H9 (cell line): ENCODE measurements at regions not wholly inside any gene's neighbourhood (a gene's known extent, or its start where the extent isn't known, plus 50 kb on each side); places are given as distances from the start of the nearest gene placed in this dataset.

Experiments used
- DNase-seq: peaks from one replicate; pipeline ENCODE4 v3.0.0-alpha.2; 2017
- H2AFZ ChIP-seq: one replicate; pipeline ENCODE4 v1.6.1; 2013; ENCODE audit warnings: mild to moderate bottlenecking, low read length, control low read depth, moderate library complexity
- H2AK5ac ChIP-seq: 2 replicates; pipeline ENCODE4 v1.6.1; 2013; ENCODE audit warnings: low read length, control low read depth, mixed read lengths; ENCODE audit not compliant: insufficient read length
- H2BK120ac ChIP-seq: one replicate; pipeline ENCODE4 v1.6.1; 2013; ENCODE audit warnings: low read depth, mild to moderate bottlenecking, low read length, control low read depth, inconsistent platforms; ENCODE audit not compliant: poor library complexity, severe bottlenecking
- H2BK12ac ChIP-seq: 2 replicates; pipeline ENCODE4 v1.6.1; 2013; ENCODE audit warnings: low read length, control low read depth, mixed read lengths, low read depth; ENCODE audit not compliant: insufficient read length
- H2BK15ac ChIP-seq: 2 replicates; pipeline ENCODE4 v1.6.1; 2013; ENCODE audit warnings: low read depth, low read length, control low read depth
- H2BK20ac ChIP-seq: one replicate; pipeline ENCODE4 v1.6.1; 2013; ENCODE audit warnings: low read depth, mild to moderate bottlenecking, low read length, control low read depth, inconsistent platforms; ENCODE audit not compliant: poor library complexity, severe bottlenecking
- H2BK5ac ChIP-seq: 2 replicates; pipeline ENCODE4 v1.6.1; 2013; ENCODE audit warnings: low read length, control low read depth, mixed read lengths; ENCODE audit not compliant: insufficient read length
- H3K14ac ChIP-seq: 2 replicates; pipeline ENCODE4 v1.6.1; 2013; ENCODE audit warnings: low read length, control low read depth; ENCODE audit not compliant: insufficient read depth
- H3K18ac ChIP-seq: 2 replicates; pipeline ENCODE4 v1.6.1; 2013; ENCODE audit warnings: low read depth, mild to moderate bottlenecking, mixed read lengths, low read length, control low read depth; ENCODE audit not compliant: insufficient read length
- H3K23ac ChIP-seq: 2 replicates; pipeline ENCODE4 v1.6.1; 2013; ENCODE audit warnings: low read length, control low read depth, mixed read lengths, low read depth; ENCODE audit not compliant: insufficient read length
- H3K23me2 ChIP-seq: 2 replicates; pipeline ENCODE4 v1.6.1; 2013; ENCODE audit warnings: low read depth, mild to moderate bottlenecking, mixed read lengths, low read length, control low read depth; ENCODE audit not compliant: insufficient read length, poor library complexity, severe bottlenecking
- H3K27ac ChIP-seq: 2 replicates; pipeline ENCODE4 v1.5.1; 2013; ENCODE audit warnings: low read length, control low read depth, mixed read lengths, low read depth; ENCODE audit not compliant: insufficient read length
- H3K27me3 ChIP-seq: 2 replicates; pipeline ENCODE4 v1.6.1; 2013; ENCODE audit warnings: low read length, control low read depth, inconsistent platforms; ENCODE audit not compliant: insufficient read depth
- H3K4ac ChIP-seq: 2 replicates; pipeline ENCODE4 v1.6.1; 2013; ENCODE audit warnings: low read depth, mild to moderate bottlenecking, control low read depth, inconsistent platforms, low read length, moderate library complexity
- H3K4me1 ChIP-seq: 2 replicates; pipeline ENCODE4 v1.6.1; 2013; ENCODE audit warnings: low read length, control low read depth, inconsistent platforms; ENCODE audit not compliant: insufficient read depth
- H3K4me2 ChIP-seq: 2 replicates; pipeline ENCODE4 v1.6.1; 2013; ENCODE audit warnings: low read length, control low read depth, mixed read lengths; ENCODE audit not compliant: insufficient read length, insufficient read depth
- H3K56ac ChIP-seq: 2 replicates; pipeline ENCODE4 v1.6.1; 2013; ENCODE audit warnings: low read depth, mild to moderate bottlenecking, mixed read lengths, low read length, control low read depth; ENCODE audit not compliant: insufficient read length
- H3K79me1 ChIP-seq: 2 replicates; pipeline ENCODE4 v1.6.1; 2013; ENCODE audit warnings: low read depth, mild to moderate bottlenecking, moderate library complexity, low read length, control low read depth, inconsistent platforms; ENCODE audit not compliant: insufficient read depth, poor library complexity, severe bottlenecking
- H3K79me2 ChIP-seq: 2 replicates; pipeline ENCODE4 v1.6.1; 2013; ENCODE audit warnings: low read length, control low read depth, inconsistent platforms; ENCODE audit not compliant: insufficient read depth
- H3K9ac ChIP-seq: 2 replicates; pipeline ENCODE4 v1.6.1; 2013; ENCODE audit warnings: low read length, control low read depth, mixed read lengths; ENCODE audit not compliant: insufficient read length; ENCODE audit errors: extremely low read depth
- H3K9me3 ChIP-seq: one replicate; pipeline ENCODE4 v1.6.1; 2013; ENCODE audit warnings: low read depth, low read length, inconsistent platforms; ENCODE audit not compliant: control insufficient read depth
- H3T11ph ChIP-seq: one replicate; pipeline ENCODE4 v1.6.1; 2013; ENCODE audit warnings: mild to moderate bottlenecking, low read length, control low read depth, inconsistent platforms
- H4K20me1 ChIP-seq: one replicate; pipeline ENCODE4 v1.6.1; 2013; ENCODE audit not compliant: control insufficient read depth, insufficient read length, insufficient read depth
- H4K5ac ChIP-seq: 2 replicates; pipeline ENCODE4 v1.6.1; 2013; ENCODE audit warnings: low read depth, mild to moderate bottlenecking, mixed read lengths, low read length, control low read depth; ENCODE audit not compliant: insufficient read length
- H4K8ac ChIP-seq: replicated peaks from 2 replicates; pipeline ENCODE4 v1.6.1; 2013; ENCODE audit warnings: low read length, control low read depth, mixed read lengths, low read depth; ENCODE audit not compliant: insufficient read length
- H4K91ac ChIP-seq: 2 replicates; pipeline ENCODE4 v1.6.1; 2013; ENCODE audit warnings: low read depth, mild to moderate bottlenecking, moderate library complexity, mixed read lengths, low read length, control low read depth; ENCODE audit not compliant: insufficient read length
- H3K27ac Mint-ChIP-seq, 3 experiments: 2 replicates in 2 of 3; 3 replicates in 1 of 3; pipeline ENCODE4 v1.8.0; 2020 to 2021; ENCODE audit warnings: mixed read lengths in 3 of 3, mild to moderate bottlenecking in 1 of 3, moderate library complexity in 1 of 3
- H3K27me3 Mint-ChIP-seq: 2 replicates; pipeline ENCODE4 v1.8.0; 2021; ENCODE audit warnings: low read depth, mild to moderate bottlenecking, moderate library complexity, mixed read lengths
- H3K36me3 Mint-ChIP-seq, 3 experiments: 2 replicates in 2 of 3; 3 replicates in 1 of 3; pipeline ENCODE4 v1.8.0; 2020 to 2021; ENCODE audit warnings: low read depth in 3 of 3, mixed read lengths in 3 of 3; ENCODE audit not compliant: insufficient read depth in 1 of 3
- H3K4me1 Mint-ChIP-seq, 2 experiments: 2 replicates each; pipeline ENCODE4 v1.8.0; 2020; ENCODE audit warnings: mixed read lengths in 2 of 2
- H3K4me3 Mint-ChIP-seq, 2 experiments: 2 replicates in 1 of 2; 3 replicates in 1 of 2; pipeline ENCODE4 v1.8.0; 2020 to 2021; ENCODE audit warnings: mild to moderate bottlenecking in 2 of 2, mixed read lengths in 2 of 2, moderate library complexity in 1 of 2
- H3K9me3 Mint-ChIP-seq, 2 experiments: 2 replicates in 1 of 2; 3 replicates in 1 of 2; pipeline ENCODE4 v1.8.0; 2020; ENCODE audit warnings: mild to moderate bottlenecking in 2 of 2, mixed read lengths in 2 of 2, moderate library complexity in 1 of 2
- CTCF ChIP-seq: fragments of 200-600 bp; sonication (generic); conservative IDR thresholded peaks from 3 replicates; pipeline ENCODE4 v1.8.0; 2021; ENCODE audit warnings: antibody characterized with exemption, mild to moderate bottlenecking

- Mint-ChIP-seq H3K36me3 (peaks cover 0 to 1% (median 1%) of the 10 kb centered on the region in 3 experiments; a peak in 1 of 7 replicates), H3K9me3 (no peaks in the 10 kb centered on the region; a peak in 3 of 5 replicates), H3K27ac (no peak overlapping the region), H3K4me1 (peaks cover 22% of the 10 kb centered on the region in 2 experiments), H3K27me3 (no peaks in the 10 kb centered on the region), H3K4me3 (no peak overlapping the region)
- no peak overlapping the region for H4K8ac ChIP-seq
- H3K27me3 ChIP-seq, result no peaks in the 10 kb centered on the region
- H4K5ac ChIP-seq, result no peak overlapping the region
- no peak overlapping the region for H2BK20ac ChIP-seq
- H4K20me1 ChIP-seq, result no peaks in the 10 kb centered on the region
- no peak overlapping the region for H3T11ph ChIP-seq
- H3K56ac ChIP-seq, result no peak overlapping the region
- no peak overlapping the region for H2AFZ ChIP-seq
- no peak overlapping the region for H3K9ac ChIP-seq
- no peak overlapping the region for H3K14ac ChIP-seq
- TF ChIP-seq CTCF, result no peak
- H3K27ac ChIP-seq, result no peak overlapping the region
- no peak overlapping the region for H3K18ac ChIP-seq
- H3K4ac ChIP-seq, result no peak overlapping the region
- no peak overlapping the region for H2BK5ac ChIP-seq
- H3K4me2 ChIP-seq, result no peak overlapping the region
- H2BK15ac ChIP-seq, result no peak overlapping the region
- DNase-seq, result no peak
- no peaks in the 10 kb centered on the region for H3K23me2 ChIP-seq
- H3K9me3 ChIP-seq, result no peaks in the 10 kb centered on the region
- H3K4me1 ChIP-seq, result peaks cover 2% of the 10 kb centered on the region; the same call in 1 of the 2 replicates
- no peak overlapping the region for H2BK12ac ChIP-seq
- no peak overlapping the region for H3K23ac ChIP-seq
- H2AK5ac ChIP-seq, result no peak overlapping the region
- H2BK120ac ChIP-seq, result no peak overlapping the region
- H3K79me1 ChIP-seq, result no peaks in the 10 kb centered on the region
- H3K79me2 ChIP-seq, result no peaks in the 10 kb centered on the region
- H4K91ac ChIP-seq, result no peak overlapping the region
Observed at GRCh38 chr2:41061356-41061755, 609.5 kb upstream of the SLC8A1 start.
